Dermis blood vessel endothelial cell (primary cell): ENCODE measurements at regions not wholly inside any gene's neighbourhood (a gene's known extent, or its start where the extent isn't known, plus 50 kb on each side); places are given as distances from the start of the nearest gene placed in this dataset.
"Not testable (repeated sequence)": the region's sequence is repeated elsewhere in the genome, so short reads cannot be mapped to it uniquely, and the experiment has no call there.

Experiments used
- DNase-seq: peaks from one replicate; pipeline ENCODE4 v3.0.0; 2010

- DNase-seq, result not testable (repeated sequence)
These were observed 51.8 kb upstream of the HABP2 start for GRCh38 chr10:113501031-113501430.
